Caco-2 (cell line): ENCODE measurements at regions not wholly inside any gene's neighbourhood (a gene's known extent, or its start where the extent isn't known, plus 50 kb on each side); places are given as distances from the start of the nearest gene placed in this dataset.

Experiments
- BruUV-seq: library from RNA; stranded (reverse); fragments of 400-500 nt; replicated peaks from 2 replicates; lab custom pipeline; 2021; lab: Mats Ljungman, UMichigan
- CTCF ChIA-PET: fragments of 300-600 bp; sonication (Branson Sonifier 250); formaldehyde crosslinking; loops from one replicate; lab custom pipeline; 2022; ENCODE audit warnings: antibody characterized with exemption; lab: Charles Lee
- POLR2A ChIA-PET: fragments of 300-600 bp; sonication (Branson Sonifier 250); formaldehyde crosslinking; loops from one replicate; lab custom pipeline; 2022; ENCODE audit warnings: antibody characterized with exemption; lab: Charles Lee
- DNase-seq, 2 experiments: peaks; one replicate each; pipeline versions ENCODE4 v3.0.0 to v3.0.0-alpha.2; 2020 to 2022
- H3K27me3 ChIP-seq: replicated peaks from 2 replicates; pipeline ENCODE4 v1.6.0; 2011; ENCODE audit warnings: low read length; ENCODE audit not compliant: control insufficient read depth, insufficient read depth
- H3K36me3 ChIP-seq: 2 replicates; pipeline ENCODE4 v1.5.1; 2011; ENCODE audit warnings: low read length; ENCODE audit not compliant: control insufficient read depth, insufficient read depth
- H3K4me1 ChIP-seq: fragments of 250-450 bp; sonication (Bioruptor Pico); 2 replicates; pipeline ENCODE4 v1.5.1; 2020; ENCODE audit warnings: mild to moderate bottlenecking
- H3K4me3 ChIP-seq: 2 replicates; pipeline ENCODE4 v1.5.1; 2011; ENCODE audit warnings: low read depth, mild to moderate bottlenecking, control low read depth, low read length
- H3K9me3 ChIP-seq: fragments of 250-450 bp; sonication (Bioruptor Pico); 2 replicates; pipeline ENCODE4 v1.5.1; 2020; ENCODE audit warnings: mild to moderate bottlenecking, moderate library complexity
- H3K27ac Mint-ChIP-seq: one replicate; pipeline ENCODE4 v1.8.0; 2022; ENCODE audit warnings: mixed read lengths; ENCODE audit not compliant: unreplicated experiment
- H3K27me3 Mint-ChIP-seq: one replicate; pipeline ENCODE4 v1.8.0; 2022; ENCODE audit warnings: mixed read lengths; ENCODE audit not compliant: insufficient read depth, unreplicated experiment
- H3K36me3 Mint-ChIP-seq: one replicate; pipeline ENCODE4 v1.8.0; 2022; ENCODE audit warnings: mild to moderate bottlenecking, mixed read lengths; ENCODE audit not compliant: insufficient read depth, unreplicated experiment
- H3K4me1 Mint-ChIP-seq: one replicate; pipeline ENCODE4 v1.8.0; 2022; ENCODE audit warnings: low read depth, mixed read lengths; ENCODE audit not compliant: unreplicated experiment
- H3K4me3 Mint-ChIP-seq: one replicate; pipeline ENCODE4 v1.8.0; 2022; ENCODE audit warnings: mild to moderate bottlenecking, moderate library complexity, mixed read lengths; ENCODE audit not compliant: unreplicated experiment
- H3K9me3 Mint-ChIP-seq: one replicate; pipeline ENCODE4 v1.8.0; 2022; ENCODE audit warnings: mixed read lengths; ENCODE audit not compliant: unreplicated experiment
- intact Hi-C: fragments of 100-400 bp; cut with micrococcal nuclease; formaldehyde crosslinking; loops from one replicate; pipeline ENCODE4 v1.10.0; 2022; ENCODE audit not compliant: unreplicated experiment
- TF ChIP-seq, protein P1 (sequence below), 2 experiments: fragments of 200-600 bp in 1 of 2; IDR thresholded peaks; 1 replicate in 1 of 2; 2 replicates in 1 of 2; pipeline versions ENCODE4 v1.5.1 to v1.8.0; 2011 to 2022; ENCODE audit warnings: antibody characterized with exemption in 1 of 2, control low read depth in 1 of 2, inconsistent platforms in 1 of 2, low read depth in 1 of 2, low read length in 1 of 2, mild to moderate bottlenecking in 1 of 2, moderate library complexity in 1 of 2; ENCODE audit not compliant: insufficient read depth in 1 of 2, severe bottlenecking in 1 of 2, unreplicated experiment in 1 of 2

DNA sequence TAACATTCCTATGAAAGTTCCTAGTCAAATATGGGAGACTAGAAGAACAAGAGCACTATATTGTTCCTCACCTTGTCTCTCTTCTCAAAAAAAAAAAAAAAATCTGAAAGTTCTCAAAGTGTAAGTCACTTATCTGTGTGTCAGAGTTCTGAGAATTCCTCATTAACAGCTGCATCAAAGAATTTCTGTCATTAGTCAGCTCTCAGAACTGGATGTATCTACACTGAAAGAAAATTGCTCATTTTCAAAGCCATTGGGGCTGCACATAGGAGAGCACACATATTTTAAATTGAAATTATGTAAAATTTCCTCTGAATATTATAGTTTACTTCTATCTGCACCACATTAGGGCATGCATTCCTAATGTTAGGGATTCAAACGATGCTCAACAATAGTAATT, 99.5 kb upstream of the FTMT start:
- H3K36me3 ChIP-seq, result no peaks in the 10 kb centered on the region
- intact Hi-C loops, result no loop called here
- Mint-ChIP-seq H3K27me3 (no peaks in the 10 kb centered on the region), H3K4me3 (no peak overlapping the region), H3K4me1 (no peaks in the 10 kb centered on the region), H3K27ac (no peak overlapping the region), H3K9me3 (no peaks in the 10 kb centered on the region), H3K36me3 (no peaks in the 10 kb centered on the region)
- ChIA-PET CTCF (no interaction called here), POLR2A (no interaction called here)
- no peak overlapping the region for H3K4me3 ChIP-seq
- H3K4me1 ChIP-seq, result no peaks in the 10 kb centered on the region
- no TSS peak for BruUV-seq
- DNase-seq, result no peak
- H3K9me3 ChIP-seq, result no peaks in the 10 kb centered on the region
- TF ChIP-seq, protein P1, sequence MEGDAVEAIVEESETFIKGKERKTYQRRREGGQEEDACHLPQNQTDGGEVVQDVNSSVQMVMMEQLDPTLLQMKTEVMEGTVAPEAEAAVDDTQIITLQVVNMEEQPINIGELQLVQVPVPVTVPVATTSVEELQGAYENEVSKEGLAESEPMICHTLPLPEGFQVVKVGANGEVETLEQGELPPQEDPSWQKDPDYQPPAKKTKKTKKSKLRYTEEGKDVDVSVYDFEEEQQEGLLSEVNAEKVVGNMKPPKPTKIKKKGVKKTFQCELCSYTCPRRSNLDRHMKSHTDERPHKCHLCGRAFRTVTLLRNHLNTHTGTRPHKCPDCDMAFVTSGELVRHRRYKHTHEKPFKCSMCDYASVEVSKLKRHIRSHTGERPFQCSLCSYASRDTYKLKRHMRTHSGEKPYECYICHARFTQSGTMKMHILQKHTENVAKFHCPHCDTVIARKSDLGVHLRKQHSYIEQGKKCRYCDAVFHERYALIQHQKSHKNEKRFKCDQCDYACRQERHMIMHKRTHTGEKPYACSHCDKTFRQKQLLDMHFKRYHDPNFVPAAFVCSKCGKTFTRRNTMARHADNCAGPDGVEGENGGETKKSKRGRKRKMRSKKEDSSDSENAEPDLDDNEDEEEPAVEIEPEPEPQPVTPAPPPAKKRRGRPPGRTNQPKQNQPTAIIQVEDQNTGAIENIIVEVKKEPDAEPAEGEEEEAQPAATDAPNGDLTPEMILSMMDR (IDR thresholded peaks at IDR 0.05; ENCODE audit: insufficient read depth in 1 of 2, low read depth in 1 of 2, low read length in 1 of 2, severe bottlenecking in 1 of 2, unreplicated experiment in 1 of 2), result no peak
- no peaks in the 10 kb centered on the region for H3K27me3 ChIP-seq

GRCh38 chr5:121755266-121755665, 96.4 kb upstream of the FTMT start:
- Mint-ChIP-seq H3K9me3 (no peaks in the 10 kb centered on the region), H3K27ac (no peak overlapping the region), H3K27me3 (no peaks in the 10 kb centered on the region), H3K4me3 (no peak overlapping the region), H3K36me3 (no peaks in the 10 kb centered on the region), H3K4me1 (no peaks in the 10 kb centered on the region)
- no TSS peak for BruUV-seq
- Histone ChIP-seq H3K4me3 (no peak overlapping the region), H3K9me3 (no peaks in the 10 kb centered on the region), H3K27me3 (no peaks in the 10 kb centered on the region), H3K36me3 (no peaks in the 10 kb centered on the region), H3K4me1 (no peaks in the 10 kb centered on the region)
- ChIA-PET CTCF (no interaction called here), POLR2A (no interaction called here)
- no peak for DNase-seq
- TF ChIP-seq, protein P1 (IDR thresholded peaks at IDR 0.05; ENCODE audit: insufficient read depth in 1 of 2, low read depth in 1 of 2, low read length in 1 of 2, severe bottlenecking in 1 of 2, unreplicated experiment in 1 of 2), result no peak
- intact Hi-C loops, result no loop called here

- ChIA-PET POLR2A (no interaction called here), CTCF (no interaction called here)
- no peak for DNase-seq
- Histone ChIP-seq H3K4me1 (peaks cover 12% of the 10 kb centered on the region), H3K9me3 (no peaks in the 10 kb centered on the region), H3K4me3 (no peak overlapping the region), H3K36me3 (no peaks in the 10 kb centered on the region), H3K27me3 (no peaks in the 10 kb centered on the region)
- Mint-ChIP-seq H3K9me3 (no peaks in the 10 kb centered on the region), H3K36me3 (no peaks in the 10 kb centered on the region), H3K27ac (no peak overlapping the region), H3K27me3 (no peaks in the 10 kb centered on the region), H3K4me1 (peaks cover 2% of the 10 kb centered on the region), H3K4me3 (no peak overlapping the region)
- TF ChIP-seq, protein P1 (IDR thresholded peaks at IDR 0.05; ENCODE audit: insufficient read depth in 1 of 2, low read depth in 1 of 2, low read length in 1 of 2, severe bottlenecking in 1 of 2, unreplicated experiment in 1 of 2), result no peak
- intact Hi-C loops, result no loop called here
- BruUV-seq, result no TSS peak
Observed at GRCh38 chr5:121757753-121758152, 93.9 kb upstream of the FTMT start.
